PFSK-1 (cell line): ENCODE measurements at regions not wholly inside any gene's neighbourhood (a gene's known extent, or its start where the extent isn't known, plus 50 kb on each side); places are given as distances from the start of the nearest gene placed in this dataset.

Experiments
- FOXP2 ChIP-seq: optimal IDR thresholded peaks from 2 replicates; pipeline ENCODE3; 2011; ENCODE audit warnings: borderline replicate concordance, control low read depth, inconsistent platforms; ENCODE audit not compliant: insufficient read depth; ENCODE audit errors: extremely low read length, extremely low read depth
- POLR2AphosphoS5 ChIP-seq: IDR thresholded peaks from 2 replicates; pipeline ENCODE4 v1.6.1; 2012; ENCODE audit warnings: low read depth, mild to moderate bottlenecking, control low read depth, low read length, moderate library complexity
- REST ChIP-seq, 2 experiments: IDR thresholded peaks; 2 replicates each; pipeline versions ENCODE4 v1.6.1 to v1.8.0; 2011 to 2012; ENCODE audit warnings: low read depth in 2 of 2, low read length in 2 of 2, control low read depth in 1 of 2, inconsistent platforms in 1 of 2, mild to moderate bottlenecking in 1 of 2, moderate library complexity in 1 of 2; ENCODE audit not compliant: insufficient read depth in 1 of 2
- SIN3A ChIP-seq: IDR thresholded peaks from 2 replicates; pipeline ENCODE4 v1.6.1; 2012; ENCODE audit warnings: mild to moderate bottlenecking, low read length, moderate library complexity, borderline replicate concordance; ENCODE audit not compliant: insufficient read depth
- TAF1 ChIP-seq: IDR thresholded peaks from 2 replicates; pipeline ENCODE4 v1.6.1; 2012; ENCODE audit warnings: low read length, control low read depth, borderline replicate concordance; ENCODE audit not compliant: insufficient read depth

- TF ChIP-seq TAF1 (no peak), REST (IDR thresholded peaks at IDR 0.05; ENCODE audit: insufficient read depth in 1 of 2, low read depth in 2 of 2, low read length in 2 of 2) (no peak), FOXP2 (no peak), POLR2AphosphoS5 (no peak), SIN3A (no peak)
Observed at GRCh38 chr2:145323512-145323911, 803.6 kb upstream of the ZEB2 start.

GRCh38 chr2:145321344-145321743 lies 801.4 kb upstream of the ZEB2 start:
- TF ChIP-seq POLR2AphosphoS5 (no peak), SIN3A (no peak), FOXP2 (no peak), TAF1 (no peak), REST (IDR thresholded peaks at IDR 0.05; ENCODE audit: insufficient read depth in 1 of 2, low read depth in 2 of 2, low read length in 2 of 2) (no peak)

GRCh38 chr2:145316496-145316895 lies 796.6 kb upstream of the ZEB2 start:
- TF ChIP-seq POLR2AphosphoS5, result no peak
- TF ChIP-seq TAF1, result no peak
- TF ChIP-seq REST (IDR thresholded peaks at IDR 0.05; ENCODE audit: insufficient read depth in 1 of 2, low read depth in 2 of 2, low read length in 2 of 2), result no peak
- no peak for TF ChIP-seq SIN3A
- no peak for TF ChIP-seq FOXP2

GRCh38 chr2:145315053-145315452 lies 795.1 kb upstream of the ZEB2 start:
- TF ChIP-seq SIN3A (no peak), REST (IDR thresholded peaks at IDR 0.05; ENCODE audit: insufficient read depth in 1 of 2, low read depth in 2 of 2, low read length in 2 of 2) (no peak), FOXP2 (no peak), POLR2AphosphoS5 (no peak), TAF1 (no peak)

- TF ChIP-seq POLR2AphosphoS5, result no peak
- TF ChIP-seq FOXP2, result no peak
- no peak for TF ChIP-seq SIN3A
- no peak for TF ChIP-seq TAF1
- no peak for TF ChIP-seq REST (IDR thresholded peaks at IDR 0.05; ENCODE audit: insufficient read depth in 1 of 2, low read depth in 2 of 2, low read length in 2 of 2)
Observed at GRCh38 chr2:145314119-145314633, 794.3 kb upstream of the ZEB2 start.
